ENCODE measurements at regions not wholly inside any gene's neighbourhood (a gene's known extent, or its start where the extent isn't known, plus 50 kb on each side); places are given as distances from the start of the nearest gene placed in this dataset.

DNA sequence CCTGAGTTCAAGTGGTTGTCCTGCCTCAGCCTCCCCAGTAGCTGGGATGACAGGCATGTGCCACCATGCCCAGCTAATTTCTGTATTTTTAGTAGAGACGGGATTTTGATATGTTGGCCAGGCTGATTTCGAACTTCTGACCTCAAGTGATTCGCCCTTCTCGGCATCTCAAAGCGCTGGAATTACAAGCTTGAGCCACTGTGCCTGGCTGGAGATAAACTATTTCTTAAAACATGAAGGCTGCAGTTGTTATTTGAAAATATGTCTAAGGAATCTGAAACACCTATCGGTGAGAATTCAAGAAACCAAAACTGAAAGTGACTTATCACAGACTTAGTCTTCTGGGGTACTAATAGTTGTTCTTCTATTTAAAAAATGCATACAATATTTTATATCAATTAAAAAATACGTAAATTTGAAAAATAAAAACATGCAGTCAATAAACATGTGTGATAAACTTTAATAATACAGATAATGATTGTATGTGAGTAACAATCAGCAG is 176.9 kb upstream of the PRSS58 start:
- TF ChIP-seq, protein P1, sequence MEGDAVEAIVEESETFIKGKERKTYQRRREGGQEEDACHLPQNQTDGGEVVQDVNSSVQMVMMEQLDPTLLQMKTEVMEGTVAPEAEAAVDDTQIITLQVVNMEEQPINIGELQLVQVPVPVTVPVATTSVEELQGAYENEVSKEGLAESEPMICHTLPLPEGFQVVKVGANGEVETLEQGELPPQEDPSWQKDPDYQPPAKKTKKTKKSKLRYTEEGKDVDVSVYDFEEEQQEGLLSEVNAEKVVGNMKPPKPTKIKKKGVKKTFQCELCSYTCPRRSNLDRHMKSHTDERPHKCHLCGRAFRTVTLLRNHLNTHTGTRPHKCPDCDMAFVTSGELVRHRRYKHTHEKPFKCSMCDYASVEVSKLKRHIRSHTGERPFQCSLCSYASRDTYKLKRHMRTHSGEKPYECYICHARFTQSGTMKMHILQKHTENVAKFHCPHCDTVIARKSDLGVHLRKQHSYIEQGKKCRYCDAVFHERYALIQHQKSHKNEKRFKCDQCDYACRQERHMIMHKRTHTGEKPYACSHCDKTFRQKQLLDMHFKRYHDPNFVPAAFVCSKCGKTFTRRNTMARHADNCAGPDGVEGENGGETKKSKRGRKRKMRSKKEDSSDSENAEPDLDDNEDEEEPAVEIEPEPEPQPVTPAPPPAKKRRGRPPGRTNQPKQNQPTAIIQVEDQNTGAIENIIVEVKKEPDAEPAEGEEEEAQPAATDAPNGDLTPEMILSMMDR (IDR thresholded peaks at IDR 0.05): no peak
- TF ChIP-seq ZFX (IDR thresholded peaks at IDR 0.05; ENCODE audit: borderline replicate concordance): no peak

All from 22Rv1 (cell line).